ENCODE measurements at regions not wholly inside any gene's neighbourhood (a gene's known extent, or its start where the extent isn't known, plus 50 kb on each side); places are given as distances from the start of the nearest gene placed in this dataset.

- TF ChIP-seq CTCF (IDR thresholded peaks at IDR 0.05) = no peak
- no peaks in the 10 kb centered on the region; the same call in 1 of the 2 replicates for H3K27me3 Mint-ChIP-seq (ENCODE audit: insufficient read depth)
- H3K4me1 Mint-ChIP-seq (ENCODE audit: low read depth) = peaks cover 7% of the 10 kb centered on the region
- no peak overlapping the region for H3K4me3 Mint-ChIP-seq
- no peaks in the 10 kb centered on the region for H3K9me3 Mint-ChIP-seq
- no peak overlapping the region for H3K27ac Mint-ChIP-seq
- no peaks in the 10 kb centered on the region for H3K36me3 Mint-ChIP-seq (ENCODE audit: low read depth)
- no peak for DNase-seq
Measured at GRCh38 chr20:54293526-54293925, 85.6 kb downstream of the PFDN4 start.

- Mint-ChIP-seq H3K36me3 (ENCODE audit: low read depth) (no peaks in the 10 kb centered on the region), H3K27me3 (ENCODE audit: insufficient read depth) (no peaks in the 10 kb centered on the region; the same call in 1 of the 2 replicates), H3K4me1 (ENCODE audit: low read depth) (peaks cover 7% of the 10 kb centered on the region), H3K4me3 (no peak overlapping the region), H3K9me3 (no peaks in the 10 kb centered on the region), H3K27ac (no peak overlapping the region)
- DNase-seq = no peak
- TF ChIP-seq CTCF (IDR thresholded peaks at IDR 0.05) = no peak
Measured at GRCh38 chr20:54294094-54294493, 86.2 kb downstream of the PFDN4 start.

- H3K27me3 Mint-ChIP-seq (ENCODE audit: insufficient read depth) = no peaks in the 10 kb centered on the region; the same call in none of the 2 replicates
- no peak overlapping the region for H3K27ac Mint-ChIP-seq
- H3K4me1 Mint-ChIP-seq (ENCODE audit: low read depth) = peaks cover 7% of the 10 kb centered on the region
- TF ChIP-seq CTCF (IDR thresholded peaks at IDR 0.05) = no peak
- DNase-seq = no peak
- no peaks in the 10 kb centered on the region for H3K9me3 Mint-ChIP-seq
- H3K4me3 Mint-ChIP-seq = no peak overlapping the region
- H3K36me3 Mint-ChIP-seq (ENCODE audit: low read depth) = no peaks in the 10 kb centered on the region
Measured at GRCh38 chr20:54295686-54296085, 87.8 kb downstream of the PFDN4 start.

GRCh38 chr20:54305421-54305820 lies 97.5 kb downstream of the PFDN4 start:
- H3K9me3 Mint-ChIP-seq = no peaks in the 10 kb centered on the region
- no peak overlapping the region for H3K27ac Mint-ChIP-seq
- H3K4me1 Mint-ChIP-seq (ENCODE audit: low read depth) = peaks cover 6% of the 10 kb centered on the region; the same call in 1 of the 2 replicates
- peaks cover 10% of the 10 kb centered on the region for H3K27me3 Mint-ChIP-seq (ENCODE audit: insufficient read depth)
- no peak for TF ChIP-seq CTCF (IDR thresholded peaks at IDR 0.05)
- H3K36me3 Mint-ChIP-seq (ENCODE audit: low read depth) = no peaks in the 10 kb centered on the region
- no peak overlapping the region for H3K4me3 Mint-ChIP-seq
- DNase-seq = no peak

- H3K36me3 Mint-ChIP-seq (ENCODE audit: low read depth) = no peaks in the 10 kb centered on the region
- H3K4me3 Mint-ChIP-seq = no peak overlapping the region
- no peak overlapping the region for H3K27ac Mint-ChIP-seq
- DNase-seq = no peak
- H3K27me3 Mint-ChIP-seq (ENCODE audit: insufficient read depth) = peaks cover 15% of the 10 kb centered on the region
- no peaks in the 10 kb centered on the region for H3K9me3 Mint-ChIP-seq
- H3K4me1 Mint-ChIP-seq (ENCODE audit: low read depth) = peaks cover 6% of the 10 kb centered on the region; the same call in 1 of the 2 replicates
- no peak for TF ChIP-seq CTCF (IDR thresholded peaks at IDR 0.05)
Measured at GRCh38 chr20:54306985-54307710, 99.3 kb downstream of the PFDN4 start.
